HuH-7 (cell line): ENCODE measurements at regions not wholly inside any gene's neighbourhood (a gene's known extent, or its start where the extent isn't known, plus 50 kb on each side); places are given as distances from the start of the nearest gene placed in this dataset.
"Not testable (repeated sequence)": the region's sequence is repeated elsewhere in the genome, so short reads cannot be mapped to it uniquely, and the experiment has no call there.

ENCODE experiments used
- DNase-seq: peaks from one replicate; pipeline ENCODE4 v3.0.0; 2011; ENCODE audit warnings: low spot score

- no peak for DNase-seq
Measured at GRCh38 chr7:52779004-52779403, 256.4 kb upstream of the POM121L12 start.

GRCh38 chr7:52777051-52777822 is 258.2 kb upstream of the POM121L12 start:
- DNase-seq = no peak

- no peak for DNase-seq
Measured at GRCh38 chr7:52775876-52776275, 259.6 kb upstream of the POM121L12 start.

GRCh38 chr7:52771177-52771576 is 264.3 kb upstream of the POM121L12 start:
- no peak for DNase-seq

GRCh38 chr7:52764492-52765169 is 270.8 kb upstream of the POM121L12 start:
- no peak for DNase-seq

GRCh38 chr7:52758356-52758755 is 277.1 kb upstream of the POM121L12 start:
- DNase-seq = no peak

- DNase-seq = no peak
Measured at GRCh38 chr7:52753855-52754254, 281.6 kb upstream of the POM121L12 start.

- DNase-seq = no peak
Measured at GRCh38 chr7:52752891-52753290, 282.5 kb upstream of the POM121L12 start.

- peak; percentile 4 for DNase-seq
Measured at GRCh38 chr7:52749880-52750279, 285.6 kb upstream of the POM121L12 start.

GRCh38 chr7:52747817-52748216 is 287.6 kb upstream of the POM121L12 start:
- no peak for DNase-seq

- DNase-seq = no peak
Measured at GRCh38 chr7:52741670-52742290, 293.7 kb upstream of the POM121L12 start.

- no peak for DNase-seq
Measured at GRCh38 chr7:52735656-52736055, 299.8 kb upstream of the POM121L12 start.

GRCh38 chr7:52728683-52729082 is 306.8 kb upstream of the POM121L12 start:
- not testable (repeated sequence) for DNase-seq

- no peak for DNase-seq
Measured at GRCh38 chr7:52727632-52728031, 307.8 kb upstream of the POM121L12 start.

- no peak for DNase-seq
Measured at GRCh38 chr7:52726986-52727385, 308.4 kb upstream of the POM121L12 start.

GRCh38 chr7:52726493-52726892 is 308.9 kb upstream of the POM121L12 start:
- no peak for DNase-seq

- no peak for DNase-seq
Measured at GRCh38 chr7:52723606-52724005, 311.8 kb upstream of the POM121L12 start.

GRCh38 chr7:52720856-52721255 is 314.6 kb upstream of the POM121L12 start:
- DNase-seq = no peak

- no peak for DNase-seq
Measured at GRCh38 chr7:52719677-52720076, 315.8 kb upstream of the POM121L12 start.

- no peak for DNase-seq
Measured at GRCh38 chr7:52715701-52716100, 319.7 kb upstream of the POM121L12 start.

- no peak for DNase-seq
Measured at GRCh38 chr7:52712938-52713337, 322.5 kb upstream of the POM121L12 start.

- DNase-seq = no peak
Measured at GRCh38 chr7:52711951-52712350, 323.5 kb upstream of the POM121L12 start.

- no peak for DNase-seq
Measured at GRCh38 chr7:52708846-52709245, 326.6 kb upstream of the POM121L12 start.
